Keratinocyte (primary cell): ENCODE measurements at regions not wholly inside any gene's neighbourhood (a gene's known extent, or its start where the extent isn't known, plus 50 kb on each side); places are given as distances from the start of the nearest gene placed in this dataset.

Source experiments
- DNase-seq: peaks from one replicate; pipeline ENCODE4 v3.0.0-alpha.2; 2011; ENCODE audit warnings: low read depth, missing footprints, low spot score
- FAIRE-seq: peaks from 2 replicates; lab custom pipeline; 2011; peaks lifted over from hg19 to GRCh38; lab: Jason Lieb, UNC
- H2AFZ ChIP-seq: 2 replicates; pipeline ENCODE4 v1.6.0; 2012; ENCODE audit warnings: low read length, control low read depth, inconsistent platforms; ENCODE audit not compliant: control insufficient read depth
- H3K27ac ChIP-seq: 2 replicates; pipeline ENCODE4 v1.5.1; 2011; ENCODE audit warnings: low read length; ENCODE audit not compliant: control insufficient read depth, insufficient read depth
- H3K27me3 ChIP-seq: 3 replicates; pipeline ENCODE4 v1.6.0; 2011; ENCODE audit warnings: low read length; ENCODE audit not compliant: control insufficient read depth, insufficient read depth; ENCODE audit errors: extremely low read depth
- H3K36me3 ChIP-seq, 2 experiments: 2 replicates in 1 of 2; 3 replicates in 1 of 2; pipeline ENCODE4 v1.5.1; 2011; ENCODE audit warnings: low read length in 2 of 2, mild to moderate bottlenecking in 1 of 2; ENCODE audit not compliant: control insufficient read depth in 2 of 2, insufficient read depth in 2 of 2; ENCODE audit errors: extremely low read depth in 1 of 2
- H3K4me1 ChIP-seq: 3 replicates; pipeline ENCODE4 v1.5.1; 2011; ENCODE audit warnings: low read length; ENCODE audit not compliant: control insufficient read depth, insufficient read depth; ENCODE audit errors: extremely low read depth
- H3K4me2 ChIP-seq: 3 replicates; pipeline ENCODE4 v1.6.0; 2011; ENCODE audit warnings: low read depth, low read length; ENCODE audit not compliant: control insufficient read depth, insufficient read depth; ENCODE audit errors: extremely low read depth
- H3K4me3 ChIP-seq, 3 experiments: fragments of 200-600 bp in 1 of 3; sonication (generic) in 1 of 3; 2 replicates in 2 of 3; 3 replicates in 1 of 3; pipeline ENCODE4 v1.5.1; 2011 to 2016; ENCODE audit warnings: low read length in 3 of 3, mild to moderate bottlenecking in 3 of 3, control low read depth in 2 of 3, inconsistent platforms in 1 of 3, low read depth in 1 of 3, mixed read lengths in 1 of 3, mixed run types in 1 of 3, moderate library complexity in 1 of 3; ENCODE audit not compliant: control insufficient read depth in 2 of 3, insufficient read depth in 2 of 3; ENCODE audit errors: extremely low read depth in 1 of 3
- H3K79me2 ChIP-seq: 2 replicates; pipeline ENCODE4 v1.6.0; 2012; ENCODE audit warnings: low read length; ENCODE audit not compliant: control insufficient read depth, insufficient read depth
- H3K9ac ChIP-seq: 3 replicates; pipeline ENCODE4 v1.6.0; 2011; ENCODE audit warnings: low read length; ENCODE audit not compliant: control insufficient read depth, insufficient read depth; ENCODE audit errors: extremely low read depth
- H3K9me1 ChIP-seq: 3 replicates; pipeline ENCODE4 v1.6.0; 2011; ENCODE audit warnings: low read length; ENCODE audit not compliant: control insufficient read depth, insufficient read depth; ENCODE audit errors: extremely low read depth
- H3K9me3 ChIP-seq: 2 replicates; pipeline ENCODE4 v1.5.1; 2012; ENCODE audit warnings: low read depth, low read length; ENCODE audit not compliant: control insufficient read depth
- H4K20me1 ChIP-seq: 3 replicates; pipeline ENCODE4 v1.6.0; 2011; ENCODE audit warnings: low read length; ENCODE audit not compliant: control insufficient read depth, insufficient read depth; ENCODE audit errors: extremely low read depth
- EZH2 ChIP-seq: IDR thresholded peaks from one replicate; pipeline ENCODE4 v1.6.1; 2012; ENCODE audit warnings: inconsistent platforms, mild to moderate bottlenecking, low read length, moderate library complexity
- dilution Hi-C: fragments of 300-500 bp; cut with MboI; formaldehyde crosslinking; loops from one replicate; pipeline ENCODE4 v1.7.0; 2020; ENCODE audit warnings: low sequenced_read_pairs; ENCODE audit not compliant: extremely low pct_ligation_motif_present
- TF ChIP-seq, protein P1 (sequence below), 3 experiments: IDR thresholded peaks in 1 of 3; conservative IDR thresholded peaks in 1 of 3; optimal IDR thresholded peaks in 1 of 3; 2 replicates in 2 of 3; 3 replicates in 1 of 3; pipeline versions ENCODE3 to v1.5.1; 2011; ENCODE audit warnings: low read length in 3 of 3, mild to moderate bottlenecking in 3 of 3, moderate library complexity in 2 of 3, control low read depth in 1 of 3, inconsistent platforms in 1 of 3; ENCODE audit not compliant: insufficient read depth in 2 of 3; ENCODE audit errors: extremely low read depth in 1 of 3

DNA sequence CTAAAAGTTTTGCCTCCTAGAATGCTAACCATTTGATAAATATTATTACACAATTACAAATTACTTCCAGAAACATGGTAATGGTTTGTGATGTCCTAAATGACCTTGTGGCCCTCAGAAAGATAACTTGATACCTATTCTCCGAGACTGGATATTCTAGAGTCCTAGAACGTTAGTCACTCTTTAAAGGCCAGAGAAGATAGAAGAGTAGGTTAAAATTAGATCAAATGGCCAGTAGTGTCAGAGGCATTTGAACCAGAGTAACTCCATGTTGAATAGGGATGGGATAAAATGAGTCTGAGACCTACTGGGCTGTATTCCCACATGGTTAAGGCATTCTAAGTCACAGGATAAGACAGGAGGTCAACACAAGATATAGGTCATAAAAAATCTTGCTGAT, 96.6 kb upstream of the ADAMTS20 start:
- FAIRE-seq (no peak), DNase-seq (no peak)
- TF ChIP-seq, protein P1, sequence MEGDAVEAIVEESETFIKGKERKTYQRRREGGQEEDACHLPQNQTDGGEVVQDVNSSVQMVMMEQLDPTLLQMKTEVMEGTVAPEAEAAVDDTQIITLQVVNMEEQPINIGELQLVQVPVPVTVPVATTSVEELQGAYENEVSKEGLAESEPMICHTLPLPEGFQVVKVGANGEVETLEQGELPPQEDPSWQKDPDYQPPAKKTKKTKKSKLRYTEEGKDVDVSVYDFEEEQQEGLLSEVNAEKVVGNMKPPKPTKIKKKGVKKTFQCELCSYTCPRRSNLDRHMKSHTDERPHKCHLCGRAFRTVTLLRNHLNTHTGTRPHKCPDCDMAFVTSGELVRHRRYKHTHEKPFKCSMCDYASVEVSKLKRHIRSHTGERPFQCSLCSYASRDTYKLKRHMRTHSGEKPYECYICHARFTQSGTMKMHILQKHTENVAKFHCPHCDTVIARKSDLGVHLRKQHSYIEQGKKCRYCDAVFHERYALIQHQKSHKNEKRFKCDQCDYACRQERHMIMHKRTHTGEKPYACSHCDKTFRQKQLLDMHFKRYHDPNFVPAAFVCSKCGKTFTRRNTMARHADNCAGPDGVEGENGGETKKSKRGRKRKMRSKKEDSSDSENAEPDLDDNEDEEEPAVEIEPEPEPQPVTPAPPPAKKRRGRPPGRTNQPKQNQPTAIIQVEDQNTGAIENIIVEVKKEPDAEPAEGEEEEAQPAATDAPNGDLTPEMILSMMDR (optimal IDR thresholded peaks at IDR 0.05 in 1 of 3, IDR thresholded peaks at IDR 0.05 in 1 of 3, conservative IDR thresholded peaks at IDR 0.05 in 1 of 3; ENCODE audit: extremely low read depth in 1 of 3, insufficient read depth in 2 of 3, low read length in 3 of 3) = no peak
- TF ChIP-seq EZH2 = no peak
- Histone ChIP-seq H2AFZ (no peak overlapping the region), H3K27ac (no peak overlapping the region), H3K27me3 (no peaks in the 10 kb centered on the region), H4K20me1 (no peaks in the 10 kb centered on the region), H3K36me3 (no peaks in the 10 kb centered on the region), H3K4me2 (no peak overlapping the region), H3K9me3 (no peaks in the 10 kb centered on the region), H3K4me3 (no peak overlapping the region), H3K79me2 (no peaks in the 10 kb centered on the region), H3K9ac (no peak overlapping the region), H3K4me1 (no peaks in the 10 kb centered on the region), H3K9me1 (no peaks in the 10 kb centered on the region)
- dilution Hi-C loops = no loop called here

DNA sequence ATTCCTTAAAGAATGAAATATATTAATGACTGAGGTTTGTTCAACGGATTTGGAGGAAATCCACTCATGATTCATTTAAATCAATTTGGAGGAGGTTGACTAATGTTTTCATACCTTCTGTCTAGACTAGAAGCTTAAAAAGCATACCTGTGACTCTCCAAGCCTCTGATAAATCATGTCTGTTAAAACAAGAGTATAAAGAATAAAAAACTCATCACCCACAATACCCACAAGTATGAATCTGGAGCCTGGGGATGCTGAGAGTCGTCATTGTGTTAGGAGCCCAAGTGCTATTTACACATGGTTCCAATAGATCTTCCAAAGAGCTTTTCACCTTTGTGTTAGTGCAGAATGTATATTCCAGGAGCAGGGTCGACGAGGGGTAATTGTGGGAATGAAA, 86.8 kb upstream of the ADAMTS20 start:
- Histone ChIP-seq H3K9me3 (no peaks in the 10 kb centered on the region), H3K79me2 (no peaks in the 10 kb centered on the region), H3K9ac (no peak overlapping the region), H3K36me3 (no peaks in the 10 kb centered on the region), H3K27ac (no peak overlapping the region), H4K20me1 (no peaks in the 10 kb centered on the region), H3K4me3 (no peak overlapping the region), H2AFZ (no peak overlapping the region), H3K4me2 (no peak overlapping the region), H3K4me1 (no peaks in the 10 kb centered on the region), H3K27me3 (no peaks in the 10 kb centered on the region), H3K9me1 (no peaks in the 10 kb centered on the region)
- DNase-seq (peak; percentile 45), FAIRE-seq (no peak)
- dilution Hi-C loops = no loop called here
- no peak for TF ChIP-seq EZH2
- TF ChIP-seq, protein P1 (optimal IDR thresholded peaks at IDR 0.05 in 1 of 3, IDR thresholded peaks at IDR 0.05 in 1 of 3, conservative IDR thresholded peaks at IDR 0.05 in 1 of 3; ENCODE audit: extremely low read depth in 1 of 3, insufficient read depth in 2 of 3, low read length in 3 of 3) = no peak
